ENCODE measurements at regions not wholly inside any gene's neighbourhood (a gene's known extent, or its start where the extent isn't known, plus 50 kb on each side); places are given as distances from the start of the nearest gene placed in this dataset.

- no peak overlapping the region for H3K27ac Mint-ChIP-seq
- no peaks in the 10 kb centered on the region for H3K79me2 ChIP-seq (ENCODE audit: insufficient read depth, low read length)
- no peaks in the 10 kb centered on the region for H3K36me3 Mint-ChIP-seq
- no peaks in the 10 kb centered on the region for H3K27me3 ChIP-seq (ENCODE audit: control insufficient read depth in 2 of 2, insufficient read depth in 2 of 2, low read length in 2 of 2)
- no peak for DNase-seq
- H3K4me3 ChIP-seq (replicated peaks in 1 of 3; ENCODE audit: low read depth in 2 of 3, low read length in 3 of 3) = no peak overlapping the region
- no peak overlapping the region for H3K9ac ChIP-seq (ENCODE audit: insufficient read depth, low read length, poor library complexity, severe bottlenecking)
- no peak overlapping the region for H2AFZ ChIP-seq (ENCODE audit: insufficient read depth, low read depth, low read length, poor library complexity, severe bottlenecking)
- TF ChIP-seq CTCF (IDR thresholded peaks at IDR 0.05) = no peak
- no peaks in the 10 kb centered on the region for H4K20me1 ChIP-seq (ENCODE audit: insufficient read depth, low read length)
- H3K4me1 ChIP-seq (ENCODE audit: control insufficient read depth in 1 of 2, insufficient read depth in 2 of 2, low read length in 2 of 2) = no peaks in the 10 kb centered on the region
- H3K36me3 ChIP-seq (replicated peaks in 1 of 2; ENCODE audit: control insufficient read depth in 1 of 2, insufficient read depth in 2 of 2, low read length in 2 of 2) = no peaks in the 10 kb centered on the region
- intact Hi-C loops (cut with micrococcal nuclease) = no loop called here
- no peaks in the 10 kb centered on the region for H3K9me3 ChIP-seq (replicated peaks in 1 of 2; ENCODE audit: control insufficient read depth in 1 of 2, insufficient read depth in 1 of 2, low read length in 2 of 2)
- no peak overlapping the region for H3K27ac ChIP-seq (ENCODE audit: low read depth in 1 of 2, low read length in 2 of 2)
- no peaks in the 10 kb centered on the region for H3K4me1 Mint-ChIP-seq
- H3K27me3 Mint-ChIP-seq (ENCODE audit: low read depth in 3 of 3) = peaks cover 2 to 4% (median 4%) of the 10 kb centered on the region in 3 donors
- no peaks in the 10 kb centered on the region for H3K9me3 Mint-ChIP-seq
- no peak overlapping the region for H3K4me3 Mint-ChIP-seq
- H3K4me2 ChIP-seq (replicated peaks; ENCODE audit: extremely low read depth, low read length, poor library complexity, severe bottlenecking) = no peak overlapping the region
- WGBS (ENCODE audit: insufficient coverage) = 77% methylated on average over 6 of the region's 10 CpGs
Observed at GRCh38 chr4:8792491-8792890, 79.1 kb downstream of the HMX1 start.

GRCh38 chr4:8791609-8792008 is 80.0 kb downstream of the HMX1 start:
- no peaks in the 10 kb centered on the region for H3K27me3 ChIP-seq (ENCODE audit: control insufficient read depth in 2 of 2, insufficient read depth in 2 of 2, low read length in 2 of 2)
- no peak for TF ChIP-seq CTCF (IDR thresholded peaks at IDR 0.05)
- 83% methylated on average over 2 of the region's 9 CpGs for WGBS (ENCODE audit: insufficient coverage)
- no peak for DNase-seq
- no peaks in the 10 kb centered on the region for H3K9me3 ChIP-seq (replicated peaks in 1 of 2; ENCODE audit: control insufficient read depth in 1 of 2, insufficient read depth in 1 of 2, low read length in 2 of 2)
- no peaks in the 10 kb centered on the region for H4K20me1 ChIP-seq (ENCODE audit: insufficient read depth, low read length)
- H3K27me3 Mint-ChIP-seq (ENCODE audit: low read depth in 3 of 3) = peaks cover 2 to 4% (median 2%) of the 10 kb centered on the region in 3 donors
- no peak overlapping the region for H2AFZ ChIP-seq (ENCODE audit: insufficient read depth, low read depth, low read length, poor library complexity, severe bottlenecking)
- no peak overlapping the region for H3K4me2 ChIP-seq (replicated peaks; ENCODE audit: extremely low read depth, low read length, poor library complexity, severe bottlenecking)
- no peak overlapping the region for H3K27ac Mint-ChIP-seq
- no peak overlapping the region for H3K4me3 ChIP-seq (replicated peaks in 1 of 3; ENCODE audit: low read depth in 2 of 3, low read length in 3 of 3)
- H3K4me1 ChIP-seq (ENCODE audit: control insufficient read depth in 1 of 2, insufficient read depth in 2 of 2, low read length in 2 of 2) = no peaks in the 10 kb centered on the region
- no peaks in the 10 kb centered on the region for H3K9me3 Mint-ChIP-seq
- no peak overlapping the region for H3K4me3 Mint-ChIP-seq
- no peak overlapping the region for H3K9ac ChIP-seq (ENCODE audit: insufficient read depth, low read length, poor library complexity, severe bottlenecking)
- no peak overlapping the region for H3K27ac ChIP-seq (ENCODE audit: low read depth in 1 of 2, low read length in 2 of 2)
- no peaks in the 10 kb centered on the region for H3K4me1 Mint-ChIP-seq
- H3K79me2 ChIP-seq (ENCODE audit: insufficient read depth, low read length) = no peaks in the 10 kb centered on the region
- intact Hi-C loops (cut with micrococcal nuclease) = no loop called here
- H3K36me3 ChIP-seq (replicated peaks in 1 of 2; ENCODE audit: control insufficient read depth in 1 of 2, insufficient read depth in 2 of 2, low read length in 2 of 2) = no peaks in the 10 kb centered on the region
- H3K36me3 Mint-ChIP-seq = no peaks in the 10 kb centered on the region
